NCI-H510A (cell line): ENCODE measurements at regions not wholly inside any gene's neighbourhood (a gene's known extent, or its start where the extent isn't known, plus 50 kb on each side); places are given as distances from the start of the nearest gene placed in this dataset.
"Not testable (repeated sequence)": the region's sequence is repeated elsewhere in the genome, so short reads cannot be mapped to it uniquely, and the experiment has no call there.

Source experiments
- DNase-seq: peaks from one replicate; lab custom pipeline; 2025; lab: John Stamatoyannopoulos, UW

DNA sequence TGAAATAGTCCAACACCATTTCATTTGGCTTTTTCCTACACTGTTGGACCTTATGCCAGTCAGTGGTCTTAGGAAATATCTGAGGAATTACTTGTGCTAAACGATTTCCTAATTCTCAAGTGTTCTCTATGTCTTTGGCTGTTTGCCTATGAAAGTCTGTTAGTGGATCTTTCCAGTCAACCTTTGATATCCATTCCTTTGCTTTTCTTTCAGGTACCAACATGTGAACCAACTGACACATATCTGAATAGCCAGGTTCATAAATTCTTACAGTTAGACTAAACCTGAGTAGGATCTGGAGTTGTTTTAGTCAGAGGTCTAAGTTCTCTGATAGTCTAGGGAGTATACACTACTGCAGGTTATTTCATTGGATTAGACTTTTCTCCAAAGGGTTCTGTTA lies 343.5 kb upstream of the LRRC3B start:
- DNase-seq: no peak

GRCh38 chr3:26280517-26280916 lies 342.1 kb upstream of the LRRC3B start:
- no peak for DNase-seq

- DNase-seq: no peak
Measured at GRCh38 chr3:26281284-26281985, 341.1 kb upstream of the LRRC3B start.

- not testable (repeated sequence) for DNase-seq
Measured at GRCh38 chr3:26284503-26284902, 338.1 kb upstream of the LRRC3B start.

- DNase-seq: no peak
Measured at GRCh38 chr3:26291840-26292239, 330.7 kb upstream of the LRRC3B start.

DNA sequence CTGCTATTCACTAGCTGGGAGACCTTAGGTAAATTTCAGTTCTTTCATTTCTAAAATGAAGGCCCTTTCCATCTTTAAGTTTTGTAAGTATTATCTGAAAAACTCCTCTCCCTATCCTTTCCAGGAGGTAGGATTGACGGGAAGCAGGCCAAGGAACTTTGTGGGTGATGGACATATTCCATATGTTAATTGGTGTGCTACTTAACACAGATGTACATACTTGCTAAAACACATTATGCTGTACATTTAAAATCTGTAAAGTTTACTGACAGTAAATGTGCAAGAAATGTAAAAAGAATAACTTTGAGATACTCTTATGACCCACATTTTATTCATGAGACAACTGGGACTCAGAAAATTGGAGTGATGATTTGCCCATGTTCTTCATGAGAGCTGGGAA lies 329.8 kb upstream of the LRRC3B start:
- no peak for DNase-seq

- no peak for DNase-seq
Measured at GRCh38 chr3:26293329-26293844, 329.2 kb upstream of the LRRC3B start.

- no peak for DNase-seq
Measured at GRCh38 chr3:26307192-26307591, 315.4 kb upstream of the LRRC3B start.

- no peak for DNase-seq
Measured at GRCh38 chr3:26307787-26308186, 314.8 kb upstream of the LRRC3B start.

GRCh38 chr3:26308454-26308853 lies 314.1 kb upstream of the LRRC3B start:
- DNase-seq: no peak

DNA sequence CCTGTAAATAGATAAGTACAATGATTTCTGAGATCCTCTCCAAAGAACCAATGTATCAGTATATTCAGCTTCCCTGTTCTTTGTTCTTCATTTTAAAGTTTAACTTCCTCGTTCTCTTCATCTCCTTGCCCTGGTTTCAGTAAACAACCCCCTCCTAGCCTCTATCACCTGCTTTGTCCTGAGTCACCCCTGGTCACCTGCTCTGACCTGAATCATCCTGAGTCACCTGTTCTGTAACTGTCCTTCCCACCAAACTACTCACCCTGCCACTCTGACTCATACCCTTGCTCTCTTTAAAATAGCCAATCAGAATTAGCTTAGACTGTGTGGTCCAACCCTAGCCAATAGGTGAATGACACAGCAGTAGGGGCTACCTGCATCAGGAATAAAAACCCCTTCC lies 313.0 kb upstream of the LRRC3B start:
- DNase-seq: not testable (repeated sequence)

- no peak for DNase-seq
Measured at GRCh38 chr3:26312816-26313215, 309.8 kb upstream of the LRRC3B start.

DNA sequence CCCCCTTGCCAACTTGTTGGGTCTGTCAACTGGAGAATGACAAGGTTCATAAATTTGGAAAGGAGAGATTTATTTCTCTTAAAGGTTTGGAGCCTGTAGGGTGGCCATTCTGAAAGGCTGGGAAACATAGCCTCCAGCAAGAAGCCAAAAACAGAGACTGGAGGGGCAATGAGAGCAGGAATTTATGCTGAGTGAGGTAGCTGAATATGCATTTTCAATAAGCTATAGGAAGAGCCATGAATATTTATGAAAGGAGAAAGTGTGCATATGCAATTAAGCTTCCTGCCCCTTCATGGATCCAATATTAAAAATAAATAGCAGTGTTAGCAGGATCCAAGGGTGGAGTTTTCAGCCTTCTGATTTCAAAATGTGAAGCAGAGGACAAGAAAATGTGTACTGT lies 306.1 kb upstream of the LRRC3B start:
- no peak for DNase-seq

DNA sequence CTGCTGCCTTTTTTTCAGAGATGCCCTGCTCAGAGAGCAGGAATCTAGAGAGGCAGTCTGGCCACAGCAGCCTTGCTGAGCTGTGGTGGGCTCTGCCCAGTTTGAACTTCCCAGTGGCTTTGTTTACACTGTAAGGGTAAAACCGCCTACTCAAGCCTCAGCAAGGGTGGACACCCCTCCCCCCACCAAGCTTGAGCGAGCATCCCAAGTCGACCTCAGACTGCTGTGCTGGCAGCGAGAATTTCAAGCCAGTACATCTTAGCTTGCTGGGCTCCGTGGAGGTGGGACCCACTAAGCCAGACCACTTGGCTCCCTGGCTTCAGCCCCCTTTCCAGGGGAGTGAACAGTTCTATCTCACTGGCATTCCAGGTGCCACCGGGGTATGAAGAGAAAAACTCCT lies 298.8 kb upstream of the LRRC3B start:
- not testable (repeated sequence) for DNase-seq

GRCh38 chr3:26340001-26340400 lies 282.6 kb upstream of the LRRC3B start:
- no peak for DNase-seq

- no peak for DNase-seq
Measured at GRCh38 chr3:26343647-26344046, 278.9 kb upstream of the LRRC3B start.

- DNase-seq: no peak
Measured at GRCh38 chr3:26345613-26346012, 277.0 kb upstream of the LRRC3B start.

- no peak for DNase-seq
Measured at GRCh38 chr3:26346497-26346896, 276.1 kb upstream of the LRRC3B start.

DNA sequence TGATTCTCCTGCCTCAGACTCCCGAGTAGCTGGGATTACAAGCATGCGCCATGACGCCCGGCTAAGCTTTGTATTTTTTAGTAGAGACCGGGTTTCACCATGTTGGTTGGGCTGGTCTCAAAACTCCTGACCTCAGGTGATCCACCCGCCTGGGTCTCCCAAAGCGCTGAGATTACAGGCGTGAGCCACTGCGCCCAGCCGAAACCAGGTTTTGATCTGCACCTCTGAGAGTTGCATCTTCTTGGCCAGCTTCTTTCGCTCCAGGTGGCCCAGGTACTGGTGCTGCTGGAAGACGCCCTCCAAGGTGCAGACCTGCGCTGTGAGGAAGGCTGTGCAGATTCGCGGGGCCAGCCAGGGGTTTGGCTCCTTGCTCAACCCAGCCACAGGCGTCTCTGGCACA lies 275.4 kb upstream of the LRRC3B start:
- DNase-seq: no peak

- no peak for DNase-seq
Measured at GRCh38 chr3:26350853-26351252, 271.7 kb upstream of the LRRC3B start.

DNA sequence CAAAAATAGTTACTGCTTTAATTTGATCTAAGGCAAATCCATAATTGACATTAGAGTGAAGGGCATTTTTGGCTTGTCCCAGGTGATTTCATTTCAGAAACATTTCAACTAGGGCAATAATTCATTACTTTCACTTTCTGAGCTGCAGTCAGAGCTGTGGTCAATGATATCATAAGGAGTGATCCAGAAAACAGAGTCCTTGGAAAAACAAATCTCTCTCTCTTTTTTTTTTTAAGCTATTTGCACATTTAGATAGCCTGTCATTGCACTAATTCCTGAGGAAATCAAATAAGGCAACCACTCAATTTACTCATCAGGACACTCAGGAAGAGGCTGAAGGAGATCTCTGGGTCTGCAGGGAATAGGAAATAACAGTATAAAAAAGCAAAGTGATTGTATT lies 269.5 kb upstream of the LRRC3B start:
- no peak for DNase-seq

- DNase-seq: no peak
Measured at GRCh38 chr3:26358405-26358804, 264.2 kb upstream of the LRRC3B start.

- DNase-seq: no peak
Measured at GRCh38 chr3:26365706-26366105, 256.9 kb upstream of the LRRC3B start.

DNA sequence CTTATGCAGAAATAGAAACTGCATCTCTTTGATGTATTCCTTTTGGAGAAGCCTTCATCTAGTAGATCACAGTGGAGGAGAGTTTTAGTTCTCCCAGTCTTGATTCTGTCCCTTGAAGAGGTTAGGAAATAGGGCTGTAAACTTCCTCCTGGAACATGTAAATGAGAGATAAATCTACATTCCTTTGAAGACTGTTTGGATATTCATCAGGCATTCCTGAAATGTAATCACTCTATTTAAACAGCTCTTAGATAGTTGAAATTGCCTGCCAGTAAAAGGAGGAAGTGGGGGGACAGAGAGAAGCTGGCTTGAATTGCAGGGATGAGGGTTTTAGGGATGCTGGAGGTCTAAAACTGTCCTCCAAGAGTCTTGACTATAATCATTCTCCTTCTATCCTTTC lies 254.3 kb upstream of the LRRC3B start:
- DNase-seq: no peak
